Endothelial cell of umbilical vein (primary cell): ENCODE measurements at regions not wholly inside any gene's neighbourhood (a gene's known extent, or its start where the extent isn't known, plus 50 kb on each side); places are given as distances from the start of the nearest gene placed in this dataset.
"Not testable (repeated sequence)": the region's sequence is repeated elsewhere in the genome, so short reads cannot be mapped to it uniquely, and the experiment has no call there.

Experiments used
- BruUV-seq: library from RNA; stranded (reverse); fragments of 400-500 nt; replicated peaks from 2 replicates; lab custom pipeline; 2021; lab: Mats Ljungman, UMichigan
- CTCF ChIA-PET: fragments of 300-600, 350-600 bp; sonication (Branson Sonifier 250); formaldehyde crosslinking; loops from one replicate; lab custom pipeline; 2021; ENCODE audit warnings: antibody characterized with exemption, inconsistent platforms; lab: Charles Lee
- POLR2A ChIA-PET: fragments of 300-600, 350-600 bp; sonication (Branson Sonifier 250); formaldehyde crosslinking; loops from one replicate; lab custom pipeline; 2021; ENCODE audit warnings: antibody characterized with exemption, inconsistent platforms; lab: Charles Lee
- DNase-seq: peaks from one replicate; pipeline ENCODE4 v3.0.0-alpha.2; 2011; ENCODE audit warnings: low read depth, low spot score
- FAIRE-seq: peaks from 2 replicates; lab custom pipeline; 2011; peaks lifted over from hg19 to GRCh38; lab: Jason Lieb, UNC
- H2AFZ ChIP-seq: 2 replicates; pipeline ENCODE4 v1.6.0; 2012; ENCODE audit warnings: low read depth, low read length, control low read depth, inconsistent platforms
- H3K27ac ChIP-seq: 2 replicates; pipeline ENCODE4 v1.5.1; 2011; ENCODE audit warnings: low read depth, mild to moderate bottlenecking, control low read depth, low read length, moderate library complexity; ENCODE audit not compliant: insufficient read depth
- H3K27me3 ChIP-seq, 2 experiments: 2 replicates each; pipeline versions ENCODE4 v1.6.0 to v1.6.1; 2011; ENCODE audit warnings: low read length in 2 of 2, mixed read lengths in 1 of 2; ENCODE audit not compliant: control insufficient read depth in 2 of 2, insufficient read depth in 2 of 2
- H3K36me3 ChIP-seq, 2 experiments: 2 replicates in 1 of 2; 3 replicates in 1 of 2; pipeline ENCODE4 v1.5.1; 2011; ENCODE audit warnings: low read length in 2 of 2, mild to moderate bottlenecking in 1 of 2, moderate library complexity in 1 of 2; ENCODE audit not compliant: control insufficient read depth in 2 of 2, insufficient read depth in 2 of 2; ENCODE audit errors: extremely low read depth in 1 of 2
- H3K4me1 ChIP-seq: 3 replicates; pipeline ENCODE4 v1.5.1; 2011; ENCODE audit warnings: mild to moderate bottlenecking, low read length; ENCODE audit not compliant: control insufficient read depth, insufficient read depth; ENCODE audit errors: extremely low read depth
- H3K4me2 ChIP-seq: 2 replicates; pipeline ENCODE4 v1.6.1; 2011; ENCODE audit warnings: low read length, control low read depth, mixed read lengths; ENCODE audit not compliant: insufficient read depth
- H3K4me3 ChIP-seq, 3 experiments: fragments of 200-600 bp in 1 of 3; sonication (generic), shearing (Covaris generic) in 1 of 3; replicated peaks in 1 of 3; 2 replicates each; pipeline ENCODE4 v1.5.1; 2011 to 2016; ENCODE audit warnings: control low read depth in 3 of 3, low read length in 3 of 3, mild to moderate bottlenecking in 2 of 3, inconsistent platforms in 1 of 3, low read depth in 1 of 3, moderate library complexity in 1 of 3; ENCODE audit not compliant: insufficient read depth in 1 of 3
- H3K79me2 ChIP-seq: 2 replicates; pipeline ENCODE4 v1.6.0; 2012; ENCODE audit warnings: low read length, inconsistent platforms; ENCODE audit not compliant: control insufficient read depth, insufficient read depth
- H3K9ac ChIP-seq: replicated peaks from 2 replicates; pipeline ENCODE3; 2011; ENCODE audit warnings: low read length, control low read depth; ENCODE audit not compliant: insufficient read depth; ENCODE audit errors: extremely low read depth
- H3K9me1 ChIP-seq: replicated peaks from 3 replicates; pipeline ENCODE4 v1.6.0; 2011; ENCODE audit warnings: mild to moderate bottlenecking, low read length; ENCODE audit not compliant: control insufficient read depth, insufficient read depth; ENCODE audit errors: extremely low read depth
- H3K9me3 ChIP-seq: replicated peaks from 2 replicates; pipeline ENCODE4 v1.5.1; 2012; ENCODE audit warnings: low read length, inconsistent platforms; ENCODE audit not compliant: control insufficient read depth, insufficient read depth
- H4K20me1 ChIP-seq: replicated peaks from 2 replicates; pipeline ENCODE3; 2011; ENCODE audit warnings: mild to moderate bottlenecking, low read length; ENCODE audit not compliant: control insufficient read depth, insufficient read depth; ENCODE audit errors: extremely low read depth
- EZH2 ChIP-seq: IDR thresholded peaks from 2 replicates; pipeline ENCODE4 v1.6.1; 2012; ENCODE audit warnings: borderline replicate concordance, low read depth, mild to moderate bottlenecking, moderate library complexity, low read length, inconsistent platforms; ENCODE audit not compliant: severe bottlenecking
- FOS ChIP-seq: IDR thresholded peaks from 2 replicates; pipeline ENCODE4 v1.6.1; 2011; ENCODE audit warnings: mild to moderate bottlenecking, low read length, moderate library complexity, borderline replicate concordance; ENCODE audit not compliant: insufficient read depth
- GATA2 ChIP-seq: IDR thresholded peaks from 2 replicates; pipeline ENCODE4 v1.7.0; 2011; ENCODE audit warnings: low read depth, mild to moderate bottlenecking, moderate library complexity, mixed read lengths, low read length; ENCODE audit not compliant: insufficient read length, insufficient read depth
- JUN ChIP-seq: IDR thresholded peaks from 2 replicates; pipeline ENCODE4 v1.6.1; 2011; ENCODE audit warnings: borderline replicate concordance, low read depth; ENCODE audit not compliant: insufficient read length, insufficient read depth
- MYC ChIP-seq: IDR thresholded peaks from one replicate; pipeline ENCODE4 v1.6.1; 2011; ENCODE audit warnings: mild to moderate bottlenecking, low read depth, low read length
- POLR2A ChIP-seq: IDR thresholded peaks from 2 replicates; pipeline ENCODE4 v1.6.1; 2012; ENCODE audit warnings: low read depth, mild to moderate bottlenecking, control low read depth, low read length
- POLR2AphosphoS5 ChIP-seq: IDR thresholded peaks from 2 replicates; pipeline ENCODE4 v1.6.1; 2012; ENCODE audit warnings: low read depth, mild to moderate bottlenecking, control low read depth, low read length, moderate library complexity; ENCODE audit not compliant: insufficient read depth
- dilution Hi-C: fragments of 300-500 bp; cut with MboI; formaldehyde crosslinking; loops from one replicate; pipeline ENCODE4 v1.15.0; 2019; ENCODE audit warnings: low sequenced_read_pairs; ENCODE audit not compliant: extremely low pct_ligation_motif_present
- intact Hi-C: fragments of 100-400 bp; cut with micrococcal nuclease; formaldehyde crosslinking; loops from one replicate; pipeline ENCODE4 v1.10.0; 2022
- TF ChIP-seq, protein P1 (sequence below): IDR thresholded peaks from 2 replicates; pipeline ENCODE4 v1.6.1; 2011; ENCODE audit not compliant: insufficient read depth, insufficient read length
- TF ChIP-seq, protein P2 (sequence below), 2 donors: IDR thresholded peaks; 1 replicate in 1 of 2; 2 replicates in 1 of 2; pipeline ENCODE4 v1.5.1; 2011; ENCODE audit warnings: low read length in 2 of 2, mild to moderate bottlenecking in 2 of 2, moderate library complexity in 2 of 2, control low read depth in 1 of 2, inconsistent platforms in 1 of 2, low read depth in 1 of 2; ENCODE audit not compliant: insufficient read depth in 1 of 2; ENCODE audit errors: extremely low read depth in 1 of 2

DNA sequence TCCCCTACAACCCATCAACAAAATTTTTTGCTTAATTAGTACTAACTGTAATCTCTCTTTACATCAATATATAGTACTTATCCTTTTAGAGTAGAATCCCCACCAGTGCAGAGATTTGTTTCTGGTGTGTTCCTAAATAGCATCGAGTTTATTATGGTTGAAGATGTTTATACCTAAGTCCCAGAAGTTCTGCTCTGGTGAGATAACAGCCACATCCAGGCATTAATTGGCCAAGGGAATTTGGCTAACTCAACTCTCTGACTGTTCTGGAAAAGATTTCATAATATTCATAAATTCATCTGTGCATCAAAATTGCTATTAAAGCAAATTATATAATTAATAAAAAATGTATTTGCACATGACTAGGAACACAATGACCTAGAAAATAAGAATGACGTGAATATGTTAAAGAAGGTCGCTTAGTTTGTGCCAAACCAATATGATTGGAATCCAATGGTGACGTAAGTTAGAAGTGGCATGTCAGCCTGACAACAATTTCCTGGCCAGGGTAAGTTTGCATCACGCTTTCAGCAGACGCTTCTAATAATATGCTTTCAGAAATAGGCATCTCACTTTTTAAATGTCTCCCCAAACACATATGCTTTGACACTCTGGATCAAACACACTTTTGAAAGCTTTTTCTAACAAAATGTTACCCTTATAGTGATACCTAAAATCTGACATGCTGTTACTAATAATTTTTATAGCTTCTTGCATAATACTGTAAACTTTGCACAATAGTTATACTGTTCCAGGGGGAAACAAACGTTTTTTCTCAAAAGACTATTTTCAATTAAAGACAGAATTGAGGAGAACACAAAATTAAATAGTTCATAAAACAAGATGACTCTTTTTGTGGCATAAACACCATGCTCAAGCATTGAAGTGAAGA lies 236.7 kb downstream of the TENT5A start:
- Histone ChIP-seq H3K4me2 (no peak overlapping the region), H4K20me1 (no peaks in the 10 kb centered on the region), H3K9me1 (no peaks in the 10 kb centered on the region), H3K4me1 (no peaks in the 10 kb centered on the region), H3K4me3 (no peak overlapping the region), H3K9me3 (no peaks in the 10 kb centered on the region), H3K79me2 (no peaks in the 10 kb centered on the region), H3K36me3 (no peaks in the 10 kb centered on the region), H2AFZ (no peak overlapping the region), H3K9ac (no peak overlapping the region), H3K27ac (no peak overlapping the region), H3K27me3 (no peaks in the 10 kb centered on the region)
- ChIA-PET POLR2A (no interaction called here), CTCF (no interaction called here)
- BruUV-seq = no TSS peak
- dilution Hi-C loops = no loop called here
- TF ChIP-seq MYC (no peak), JUN (no peak), EZH2 (no peak), FOS (no peak), POLR2A (no peak), GATA2 (no peak), POLR2AphosphoS5 (no peak)
- TF ChIP-seq, protein P1, sequence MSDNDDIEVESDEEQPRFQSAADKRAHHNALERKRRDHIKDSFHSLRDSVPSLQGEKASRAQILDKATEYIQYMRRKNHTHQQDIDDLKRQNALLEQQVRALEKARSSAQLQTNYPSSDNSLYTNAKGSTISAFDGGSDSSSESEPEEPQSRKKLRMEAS = no peak
- TF ChIP-seq, protein P2, sequence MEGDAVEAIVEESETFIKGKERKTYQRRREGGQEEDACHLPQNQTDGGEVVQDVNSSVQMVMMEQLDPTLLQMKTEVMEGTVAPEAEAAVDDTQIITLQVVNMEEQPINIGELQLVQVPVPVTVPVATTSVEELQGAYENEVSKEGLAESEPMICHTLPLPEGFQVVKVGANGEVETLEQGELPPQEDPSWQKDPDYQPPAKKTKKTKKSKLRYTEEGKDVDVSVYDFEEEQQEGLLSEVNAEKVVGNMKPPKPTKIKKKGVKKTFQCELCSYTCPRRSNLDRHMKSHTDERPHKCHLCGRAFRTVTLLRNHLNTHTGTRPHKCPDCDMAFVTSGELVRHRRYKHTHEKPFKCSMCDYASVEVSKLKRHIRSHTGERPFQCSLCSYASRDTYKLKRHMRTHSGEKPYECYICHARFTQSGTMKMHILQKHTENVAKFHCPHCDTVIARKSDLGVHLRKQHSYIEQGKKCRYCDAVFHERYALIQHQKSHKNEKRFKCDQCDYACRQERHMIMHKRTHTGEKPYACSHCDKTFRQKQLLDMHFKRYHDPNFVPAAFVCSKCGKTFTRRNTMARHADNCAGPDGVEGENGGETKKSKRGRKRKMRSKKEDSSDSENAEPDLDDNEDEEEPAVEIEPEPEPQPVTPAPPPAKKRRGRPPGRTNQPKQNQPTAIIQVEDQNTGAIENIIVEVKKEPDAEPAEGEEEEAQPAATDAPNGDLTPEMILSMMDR (IDR thresholded peaks at IDR 0.05; ENCODE audit: extremely low read depth in 1 of 2, insufficient read depth in 1 of 2, low read depth in 1 of 2, low read length in 2 of 2) = no peak
- FAIRE-seq (no peak), DNase-seq (no peak)
- intact Hi-C loops = no loop called here

DNA sequence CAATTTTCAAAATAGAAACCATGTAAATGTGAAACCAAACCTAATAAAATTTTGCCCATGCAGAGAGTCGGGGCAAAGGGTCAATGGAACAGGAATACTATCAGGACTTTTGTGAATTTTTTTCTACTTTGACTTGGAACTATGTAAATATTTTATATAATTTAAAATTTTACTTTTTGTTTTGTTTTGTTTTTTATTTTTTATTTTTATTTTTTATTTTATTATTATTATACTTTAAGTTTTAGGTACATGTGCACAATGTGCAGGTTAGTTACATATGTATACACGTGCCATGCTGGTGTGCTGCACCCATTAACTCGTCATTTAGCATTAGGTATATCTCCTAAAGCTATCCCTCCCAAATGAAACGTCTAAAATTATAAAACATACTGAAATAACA lies 238.3 kb downstream of the TENT5A start:
- H4K20me1 ChIP-seq, H3K9me3 ChIP-seq, H3K79me2 ChIP-seq, H3K36me3 ChIP-seq, H3K27me3 ChIP-seq, POLR2A ChIA-PET, intact Hi-C loops, H3K9me1 ChIP-seq, H3K4me1 ChIP-seq, H3K27ac ChIP-seq, BruUV-seq, H2AFZ ChIP-seq, H3K4me2 ChIP-seq, H3K4me3 ChIP-seq, FAIRE-seq, DNase-seq, dilution Hi-C loops, H3K9ac ChIP-seq: not testable (repeated sequence)
- CTCF ChIA-PET = interaction anchor here (1.1 kb wide), 1 partner anchor 8 kb away, joined by 4 read pairs; no protein-coding TSS in a partner anchor
